SH-SY5Y (cell line): ENCODE measurements at regions not wholly inside any gene's neighbourhood (a gene's known extent, or its start where the extent isn't known, plus 50 kb on each side); places are given as distances from the start of the nearest gene placed in this dataset.

Source experiments
- GATA2 ChIP-seq: IDR thresholded peaks from 2 replicates; pipeline ENCODE4 v1.6.1; 2011; ENCODE audit warnings: mild to moderate bottlenecking, low read depth, low read length
- GATA3 ChIP-seq: IDR thresholded peaks from 2 replicates; pipeline ENCODE4 v1.6.1; 2011; ENCODE audit warnings: low read depth, mild to moderate bottlenecking, low read length, moderate library complexity

GRCh38 chr12:58656254-58657009 lies 263.9 kb downstream of the LRIG3 start:
- TF ChIP-seq GATA2: no peak
- no peak for TF ChIP-seq GATA3
